ENCODE measurements at regions not wholly inside any gene's neighbourhood (a gene's known extent, or its start where the extent isn't known, plus 50 kb on each side); places are given as distances from the start of the nearest gene placed in this dataset.

GRCh38 chr6:94389218-94389617, 969.9 kb upstream of the EPHA7 start (continued):
- TF ChIP-seq RARG (CRISPR knock-in tag; IDR thresholded peaks at IDR 0.05; ENCODE audit: low read depth) (no peak), PLRG1 (conservative IDR thresholded peaks at IDR 0.05) (no peak), ZSCAN12 (CRISPR knock-in tag; IDR thresholded peaks at IDR 0.05) (no peak), MTERF4 (CRISPR knock-in tag; IDR thresholded peaks at IDR 0.05) (no peak), CREM (IDR thresholded peaks at IDR 0.05) (no peak), CREM (CRISPR knock-in tag; IDR thresholded peaks at IDR 0.05) (no peak)

- Histone ChIP-seq H3K79me2 (ENCODE audit: insufficient read depth, low read length) (no peaks in the 10 kb centered on the region), H4K20me1 (ENCODE audit: insufficient read depth, low read length) (no peaks in the 10 kb centered on the region), H3K4me2 (ENCODE audit: low read depth, low read length) (no peak overlapping the region), H3K27me3 (ENCODE audit: control insufficient read depth in 1 of 2, insufficient read depth in 2 of 2, low read length in 2 of 2) (no peaks in the 10 kb centered on the region), H3K9me3 (ENCODE audit: low read length) (no peaks in the 10 kb centered on the region), H3K9ac (ENCODE audit: insufficient read depth, low read depth, low read length) (no peak overlapping the region), H3K4me1 (ENCODE audit: insufficient read depth, low read length) (no peaks in the 10 kb centered on the region), H2AFZ (ENCODE audit: low read length) (no peak overlapping the region), H3K36me3 (replicated peaks in 1 of 2; ENCODE audit: control insufficient read depth in 1 of 2, insufficient read depth in 2 of 2, low read length in 2 of 2) (no peaks in the 10 kb centered on the region), H3K27ac (ENCODE audit: extremely low read length, insufficient read depth, low read length) (no peak overlapping the region), H3K4me3 (replicated peaks in 1 of 3; ENCODE audit: insufficient read depth in 1 of 3, low read depth in 2 of 3, low read length in 3 of 3) (no peak overlapping the region)
- POLR2A ChIA-PET = no interaction called here
- ATAC-seq (no peak), DNase-seq (ENCODE audit: low spot score) (no peak), FAIRE-seq (no peak)
- CTCF ChIA-PET (ENCODE audit: low intra/inter-chr PET ratio, low total read pairs) = no interaction called here
- WGBS (ENCODE audit: low lambda C conversion rate) = 0% methylated on average over 1 of the region's 1 CpG
- in situ Hi-C loops (cut with HindIII; ENCODE audit: extremely low pct_ligation_motif_present, low pct_unique_long_range_greater_than_20kb) (no loop called here), intact Hi-C loops (cut with micrococcal nuclease; ENCODE audit: unreplicated experiment) (no loop called here)
- no peak for TF ChIP-seq SETDB1 (CRISPR knock-in tag; IDR thresholded peaks at IDR 0.05; ENCODE audit: borderline replicate concordance)
- TF ChIP-seq HIC2 (CRISPR knock-in tag; IDR thresholded peaks at IDR 0.05; ENCODE audit: low read depth) = no peak
- no peak for TF ChIP-seq ZNF792 (CRISPR knock-in tag; IDR thresholded peaks at IDR 0.05)
- no peak for TF ChIP-seq RBAK (CRISPR knock-in tag; IDR thresholded peaks at IDR 0.05)
- no peak for TF ChIP-seq KDM5A (IDR thresholded peaks at IDR 0.05; ENCODE audit: borderline replicate concordance, low read length)
- TF ChIP-seq MIXL1 (CRISPR knock-in tag; IDR thresholded peaks at IDR 0.05) = no peak
- TF ChIP-seq ZEB1 (IDR thresholded peaks at IDR 0.05; ENCODE audit: insufficient replicate concordance, low read depth) = no peak
- no TSS peak for BruUV-seq (replicated peaks)
Measured at GRCh38 chr6:94377835-94378234, 958.5 kb upstream of the EPHA7 start.

All from HepG2 (cell line).